Fibroblast of skin of right quadriceps (primary cell): ENCODE measurements at regions not wholly inside any gene's neighbourhood (a gene's known extent, or its start where the extent isn't known, plus 50 kb on each side); places are given as distances from the start of the nearest gene placed in this dataset.
"Not testable (repeated sequence)": the region's sequence is repeated elsewhere in the genome, so short reads cannot be mapped to it uniquely, and the experiment has no call there.

Experiments used
- DNase-seq: peaks from one replicate; pipeline ENCODE4 v3.0.0-alpha.2; 2013

GRCh38 chr3:28575746-28576613, 227.4 kb upstream of the AZI2 start:
- peak; percentile 7 for DNase-seq

GRCh38 chr3:28576614-28577200, 228.1 kb upstream of the AZI2 start:
- DNase-seq, result no peak

GRCh38 chr3:28577941-28578500, 229.4 kb upstream of the AZI2 start:
- no peak for DNase-seq

- no peak for DNase-seq
These were observed 237.7 kb upstream of the AZI2 start for GRCh38 chr3:28586325-28586724.

GRCh38 chr3:28587723-28588122, 239.1 kb upstream of the AZI2 start:
- no peak for DNase-seq

GRCh38 chr3:28590216-28590615, 241.6 kb upstream of the AZI2 start:
- no peak for DNase-seq

- DNase-seq, result no peak
These were observed 242.2 kb upstream of the AZI2 start for GRCh38 chr3:28590860-28591259.

- no peak for DNase-seq
These were observed 246.7 kb upstream of the AZI2 start for GRCh38 chr3:28595372-28595771.

GRCh38 chr3:28597452-28597851, 248.8 kb upstream of the AZI2 start:
- DNase-seq, result no peak

- no peak for DNase-seq
These were observed 249.5 kb upstream of the AZI2 start for GRCh38 chr3:28598165-28598564.

- DNase-seq, result no peak
These were observed 252.7 kb upstream of the AZI2 start for GRCh38 chr3:28601291-28601690.

- DNase-seq, result no peak
These were observed 257.7 kb upstream of the AZI2 start for GRCh38 chr3:28606283-28606682.

- no peak for DNase-seq
These were observed 263.6 kb upstream of the AZI2 start for GRCh38 chr3:28612232-28612631.

GRCh38 chr3:28613511-28614106, 265.0 kb upstream of the AZI2 start:
- no peak for DNase-seq

GRCh38 chr3:28615071-28615470, 266.4 kb upstream of the AZI2 start:
- DNase-seq, result no peak

GRCh38 chr3:28615971-28616370, 267.3 kb upstream of the AZI2 start:
- no peak for DNase-seq

GRCh38 chr3:28617821-28618220, 269.2 kb upstream of the AZI2 start:
- no peak for DNase-seq

GRCh38 chr3:28623106-28623505, 274.5 kb upstream of the AZI2 start:
- no peak for DNase-seq

- DNase-seq, result no peak
These were observed 275.5 kb upstream of the AZI2 start for GRCh38 chr3:28624084-28624483.

GRCh38 chr3:28627843-28628242, 279.2 kb upstream of the AZI2 start:
- DNase-seq, result not testable (repeated sequence)

GRCh38 chr3:28634019-28634418, 285.4 kb upstream of the AZI2 start:
- DNase-seq, result no peak

GRCh38 chr3:28637742-28638141, 289.1 kb upstream of the AZI2 start:
- DNase-seq, result no peak

GRCh38 chr3:28645149-28645548, 296.5 kb upstream of the AZI2 start:
- DNase-seq, result no peak

- no peak for DNase-seq
These were observed 297.8 kb upstream of the AZI2 start for GRCh38 chr3:28646435-28646834.
